GM12891 (cell line): ENCODE measurements at regions not wholly inside any gene's neighbourhood (a gene's known extent, or its start where the extent isn't known, plus 50 kb on each side); places are given as distances from the start of the nearest gene placed in this dataset.
"Not testable (repeated sequence)": the region's sequence is repeated elsewhere in the genome, so short reads cannot be mapped to it uniquely, and the experiment has no call there.

ENCODE experiments used
- DNase-seq: peaks from one replicate; pipeline ENCODE4 v3.0.0; 2011; ENCODE audit warnings: low spot score; ENCODE audit not compliant: insufficient read length
- FAIRE-seq: peaks from 2 replicates; lab custom pipeline; 2011; peaks lifted over from hg19 to GRCh38; lab: Jason Lieb, UNC
- PAX5 ChIP-seq: IDR thresholded peaks from 2 replicates; pipeline ENCODE4 v1.6.1; 2011; ENCODE audit warnings: low read length, moderate library complexity, mild to moderate bottlenecking; ENCODE audit not compliant: insufficient read depth, severe bottlenecking
- POLR2A ChIP-seq: IDR thresholded peaks from 2 replicates; pipeline ENCODE4 v1.6.1; 2011; ENCODE audit warnings: low read depth, low read length, control low read depth
- POLR2AphosphoS5 ChIP-seq: IDR thresholded peaks from 2 replicates; pipeline ENCODE4 v1.6.1; 2011; ENCODE audit warnings: low read depth, low read length, control low read depth
- POU2F2 ChIP-seq: IDR thresholded peaks from 2 replicates; pipeline ENCODE4 v1.6.1; 2011; ENCODE audit warnings: low read depth, mild to moderate bottlenecking, control low read depth, low read length, moderate library complexity
- SPI1 ChIP-seq: IDR thresholded peaks from 2 replicates; pipeline ENCODE4 v1.6.1; 2011; ENCODE audit warnings: low read depth, low read length, control low read depth
- TAF1 ChIP-seq: IDR thresholded peaks from 2 replicates; pipeline ENCODE4 v1.6.1; 2011; ENCODE audit warnings: low read depth, low read length, control low read depth

GRCh38 chr2:186342029-186342428 is 144.0 kb upstream of the ZC3H15 start:
- no peak for DNase-seq
- TF ChIP-seq POLR2AphosphoS5 = no peak
- no peak for TF ChIP-seq SPI1
- no peak for TF ChIP-seq TAF1
- no peak for TF ChIP-seq PAX5
- TF ChIP-seq POLR2A = no peak
- no peak for TF ChIP-seq POU2F2
- no peak for FAIRE-seq

- DNase-seq (no peak), FAIRE-seq (no peak)
- TF ChIP-seq TAF1 (no peak), PAX5 (no peak), POLR2A (no peak), POLR2AphosphoS5 (no peak), SPI1 (no peak), POU2F2 (no peak)
These were observed 140.3 kb upstream of the ZC3H15 start for GRCh38 chr2:186345745-186346144.

GRCh38 chr2:186346216-186346615 is 139.8 kb upstream of the ZC3H15 start:
- FAIRE-seq (no peak), DNase-seq (no peak)
- TF ChIP-seq SPI1 = no peak
- TF ChIP-seq PAX5 = no peak
- TF ChIP-seq POU2F2 = no peak
- TF ChIP-seq TAF1 = no peak

GRCh38 chr2:186347472-186347871 is 138.6 kb upstream of the ZC3H15 start:
- no peak for FAIRE-seq
- TF ChIP-seq SPI1 (no peak), POU2F2 (no peak), POLR2A (no peak), TAF1 (no peak), POLR2AphosphoS5 (no peak), PAX5 (no peak)
- no peak for DNase-seq

GRCh38 chr2:186348200-186348599 is 137.9 kb upstream of the ZC3H15 start:
- no peak for DNase-seq
- FAIRE-seq = no peak
- TF ChIP-seq TAF1 (no peak), POU2F2 (no peak), POLR2AphosphoS5 (no peak), PAX5 (no peak)

- no peak for FAIRE-seq
- no peak for DNase-seq
- TF ChIP-seq POLR2AphosphoS5 = no peak
- TF ChIP-seq POLR2A = no peak
- TF ChIP-seq PAX5 = no peak
- no peak for TF ChIP-seq TAF1
- TF ChIP-seq SPI1 = no peak
- no peak for TF ChIP-seq POU2F2
These were observed 136.6 kb upstream of the ZC3H15 start for GRCh38 chr2:186349508-186349907.

- FAIRE-seq = not testable (repeated sequence)
These were observed 131.9 kb upstream of the ZC3H15 start for GRCh38 chr2:186354160-186354559.

GRCh38 chr2:186365406-186365805 is 120.7 kb upstream of the ZC3H15 start:
- no peak for FAIRE-seq
- TF ChIP-seq POLR2AphosphoS5 (no peak), PAX5 (no peak), POLR2A (no peak), SPI1 (no peak)
- no peak for DNase-seq

More at GRCh38 chr2:186354160-186354559, 131.9 kb upstream of the ZC3H15 start:
- DNase-seq = not testable (repeated sequence)

- FAIRE-seq = no peak
- no peak for TF ChIP-seq SPI1
- no peak for TF ChIP-seq POU2F2
- no peak for TF ChIP-seq PAX5
- TF ChIP-seq POLR2AphosphoS5 = no peak
- TF ChIP-seq POLR2A = no peak
- no peak for TF ChIP-seq TAF1
- DNase-seq = no peak
These were observed 107.0 kb upstream of the ZC3H15 start for GRCh38 chr2:186379052-186379451.

- DNase-seq = no peak
- TF ChIP-seq POLR2A (no peak), TAF1 (no peak), POU2F2 (no peak), SPI1 (no peak), PAX5 (no peak), POLR2AphosphoS5 (no peak)
- FAIRE-seq = no peak
These were observed 105.3 kb upstream of the ZC3H15 start for GRCh38 chr2:186380805-186381204.

GRCh38 chr2:186381573-186381972 is 104.5 kb upstream of the ZC3H15 start:
- DNase-seq = no peak
- TF ChIP-seq POU2F2 = no peak
- no peak for TF ChIP-seq POLR2AphosphoS5
- no peak for TF ChIP-seq POLR2A
- no peak for TF ChIP-seq TAF1
- TF ChIP-seq PAX5 = no peak
- no peak for TF ChIP-seq SPI1
- FAIRE-seq = no peak
